GM12873 (cell line): ENCODE measurements at regions not wholly inside any gene's neighbourhood (a gene's known extent, or its start where the extent isn't known, plus 50 kb on each side); places are given as distances from the start of the nearest gene placed in this dataset.

Source experiments
- CTCF ChIP-seq: IDR thresholded peaks from 2 replicates; pipeline ENCODE4 v1.5.1; 2012; ENCODE audit warnings: low read depth, mild to moderate bottlenecking, moderate library complexity, low read length, control low read depth; ENCODE audit not compliant: insufficient read depth; ENCODE audit errors: missing control alignments

DNA sequence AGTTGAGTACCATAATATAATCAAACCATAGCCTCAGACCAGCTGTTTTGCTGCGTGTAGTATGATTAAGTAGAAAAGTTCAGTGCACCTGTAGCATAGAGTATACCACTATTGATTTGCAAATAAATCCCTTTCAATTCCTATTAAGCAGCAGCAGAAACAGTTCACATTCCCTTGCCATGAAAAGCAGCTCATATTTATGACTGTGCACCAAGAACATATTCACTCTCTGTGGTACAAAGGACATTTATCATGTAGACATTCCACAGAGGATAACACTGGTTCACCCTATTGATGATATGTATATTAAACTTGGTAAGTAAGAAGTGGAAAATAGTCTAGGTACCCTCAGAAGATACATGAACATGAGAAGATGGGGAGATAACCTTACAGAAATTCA, 1689.1 kb upstream of the CDH6 start:
- no peak for TF ChIP-seq CTCF

GRCh38 chr5:29498860-29499259, 1694.6 kb upstream of the CDH6 start:
- no peak for TF ChIP-seq CTCF

- no peak for TF ChIP-seq CTCF
These were observed 1695.1 kb upstream of the CDH6 start for GRCh38 chr5:29498412-29498811.

DNA sequence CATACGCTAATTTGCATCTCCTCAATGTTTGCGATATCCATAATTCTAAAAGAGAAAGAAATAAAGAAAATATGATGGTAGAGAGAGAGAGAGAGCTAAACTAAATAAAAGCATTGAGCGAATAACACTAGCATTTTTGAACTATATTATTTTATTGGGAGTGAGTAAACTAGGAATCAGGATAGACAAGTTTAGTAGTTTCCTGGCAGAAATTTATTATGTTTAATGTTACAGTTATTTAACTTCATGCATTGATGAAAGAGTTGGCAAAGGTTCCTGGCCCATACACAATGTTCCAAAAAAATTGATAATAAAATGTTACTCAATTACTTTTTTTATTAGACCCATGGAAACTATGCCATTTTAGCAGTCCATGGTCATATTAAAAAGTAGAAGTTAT, 1708.2 kb upstream of the CDH6 start:
- TF ChIP-seq CTCF: no peak

DNA sequence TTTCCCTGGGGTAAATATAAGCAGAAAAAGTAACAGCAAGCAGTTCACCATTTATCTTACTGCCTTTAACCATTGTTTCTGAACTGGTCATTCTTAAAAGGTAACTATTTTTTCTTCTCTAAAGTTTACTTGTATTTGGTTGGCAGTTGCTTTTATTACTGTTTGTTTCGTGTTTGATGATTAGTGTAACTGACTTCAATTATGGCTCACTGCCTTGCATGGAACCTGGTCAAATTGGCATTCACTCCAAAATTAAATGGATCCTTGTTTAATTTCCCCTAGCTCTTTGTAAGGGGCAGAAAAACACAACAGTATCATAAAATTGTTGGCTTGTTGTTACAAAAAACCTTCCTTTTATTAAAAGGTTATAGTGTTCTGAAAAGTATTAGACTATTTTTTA, 1723.9 kb upstream of the CDH6 start:
- TF ChIP-seq CTCF: no peak

- no peak for TF ChIP-seq CTCF
These were observed 1731.2 kb upstream of the CDH6 start for GRCh38 chr5:29462241-29462640.

GRCh38 chr5:29460971-29461559, 1732.4 kb upstream of the CDH6 start:
- no peak for TF ChIP-seq CTCF
